Adipocyte (in vitro differentiated cells): ENCODE measurements at regions not wholly inside any gene's neighbourhood (a gene's known extent, or its start where the extent isn't known, plus 50 kb on each side); places are given as distances from the start of the nearest gene placed in this dataset.
"Not testable (repeated sequence)": the region's sequence is repeated elsewhere in the genome, so short reads cannot be mapped to it uniquely, and the experiment has no call there.

Experiments
- DNase-seq: peaks from one replicate; pipeline ENCODE4 v3.0.0-alpha.2; 2015; ENCODE audit warnings: low read depth
- H3K27me3 ChIP-seq: replicated peaks from 2 replicates; pipeline ENCODE4 v1.7.0; 2013; ENCODE audit warnings: mild to moderate bottlenecking, low read length, moderate library complexity; ENCODE audit not compliant: control insufficient read depth, insufficient read depth
- H3K36me3 ChIP-seq: 2 replicates; pipeline ENCODE4 v1.7.0; 2013; ENCODE audit warnings: low read length, mild to moderate bottlenecking, moderate library complexity; ENCODE audit not compliant: control insufficient read depth, insufficient read depth, severe bottlenecking
- H3K4me1 ChIP-seq: 2 replicates; pipeline ENCODE4 v1.7.0; 2013; ENCODE audit warnings: mild to moderate bottlenecking, low read length, moderate library complexity; ENCODE audit not compliant: control insufficient read depth, insufficient read depth
- H3K4me3 ChIP-seq: 2 replicates; pipeline ENCODE4 v1.7.0; 2013; ENCODE audit warnings: mild to moderate bottlenecking, low read length, moderate library complexity
- H3K9ac ChIP-seq: 2 replicates; pipeline ENCODE4 v1.7.0; 2013; ENCODE audit warnings: mild to moderate bottlenecking, low read length, moderate library complexity
- H3K9me3 ChIP-seq: 2 replicates; pipeline ENCODE4 v1.7.0; 2013; ENCODE audit warnings: mild to moderate bottlenecking, low read length, moderate library complexity; ENCODE audit not compliant: control insufficient read depth

GRCh38 chr13:112220296-112220875 lies 153.4 kb downstream of the SOX1 start:
- Histone ChIP-seq H3K36me3 (no peaks in the 10 kb centered on the region), H3K4me3 (no peak overlapping the region), H3K9ac (no peak overlapping the region), H3K4me1 (no peaks in the 10 kb centered on the region), H3K9me3 (no peaks in the 10 kb centered on the region), H3K27me3 (no peaks in the 10 kb centered on the region)
- DNase-seq: no peak

DNA sequence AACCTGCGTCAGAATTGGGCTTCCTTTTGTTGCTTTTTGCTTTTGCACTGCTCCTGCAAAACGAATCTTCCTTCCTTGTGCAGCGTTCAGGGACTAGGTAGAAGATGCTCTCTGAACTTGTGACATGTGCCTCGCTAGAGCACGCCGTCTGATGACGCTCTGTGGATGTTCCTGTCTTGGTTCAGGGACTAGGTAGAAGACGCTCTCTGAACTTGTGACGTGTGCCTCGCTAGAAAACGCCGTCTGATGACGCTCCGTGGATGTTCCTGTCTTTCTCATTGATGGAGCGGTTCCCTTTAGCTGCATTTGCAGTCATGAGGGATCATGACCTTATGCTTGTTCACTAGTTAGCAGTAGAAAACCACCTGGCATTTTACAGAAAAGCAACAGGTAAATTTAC lies 154.0 kb downstream of the SOX1 start:
- no peak overlapping the region for H3K4me3 ChIP-seq
- no peak for DNase-seq
- no peaks in the 10 kb centered on the region for H3K27me3 ChIP-seq
- H3K9me3 ChIP-seq: no peaks in the 10 kb centered on the region
- no peaks in the 10 kb centered on the region for H3K4me1 ChIP-seq
- no peaks in the 10 kb centered on the region for H3K36me3 ChIP-seq
- no peak overlapping the region for H3K9ac ChIP-seq

- no peaks in the 10 kb centered on the region for H3K27me3 ChIP-seq
- DNase-seq: no peak
- H3K36me3 ChIP-seq: no peaks in the 10 kb centered on the region
- no peaks in the 10 kb centered on the region for H3K4me1 ChIP-seq
- no peaks in the 10 kb centered on the region for H3K9me3 ChIP-seq
- no peak overlapping the region for H3K9ac ChIP-seq
- H3K4me3 ChIP-seq: no peak overlapping the region
Observed at GRCh38 chr13:112222971-112223370, 153.2 kb upstream of the SPACA7 start.

- H3K4me1 ChIP-seq, H3K27me3 ChIP-seq, DNase-seq, H3K4me3 ChIP-seq, H3K9ac ChIP-seq, H3K9me3 ChIP-seq, H3K36me3 ChIP-seq: not testable (repeated sequence)
Observed at GRCh38 chr13:112223929-112224328, 152.2 kb upstream of the SPACA7 start.

DNA sequence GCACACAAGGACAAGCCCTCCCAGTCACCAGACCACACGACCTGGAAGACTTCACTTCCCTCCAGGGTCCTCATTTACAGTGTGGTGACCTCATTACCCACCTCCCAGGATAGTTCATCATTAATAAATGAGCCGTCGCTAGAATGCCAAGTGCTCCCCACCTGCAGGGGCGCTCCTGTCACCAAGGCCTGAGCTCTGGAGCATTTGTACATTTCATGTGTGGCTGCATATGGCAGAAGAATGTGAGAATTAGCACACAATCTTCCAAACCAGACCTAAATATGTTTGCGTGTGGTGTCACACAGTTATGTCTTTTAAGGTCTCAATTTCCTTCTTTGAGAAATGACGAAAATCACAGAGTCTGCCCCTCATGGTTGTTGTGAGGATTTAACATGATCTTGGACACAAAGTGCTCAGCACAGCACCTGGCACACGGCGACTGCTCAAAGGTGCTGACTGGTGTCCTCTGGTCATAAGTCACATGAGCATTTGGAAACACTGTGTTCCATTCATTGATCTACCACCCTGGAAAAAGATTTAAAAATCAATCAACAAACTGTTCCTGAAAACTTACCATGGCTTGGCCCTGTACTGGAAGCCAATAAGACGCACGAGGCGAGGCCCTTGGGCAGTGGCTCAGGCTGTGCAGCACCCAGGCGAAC lies 150.6 kb upstream of the SPACA7 start:
- Histone ChIP-seq H3K27me3 (no peaks in the 10 kb centered on the region), H3K9me3 (peaks cover 2% of the 10 kb centered on the region), H3K9ac (no peak overlapping the region), H3K4me3 (no peak overlapping the region), H3K4me1 (no peaks in the 10 kb centered on the region), H3K36me3 (no peaks in the 10 kb centered on the region)
- DNase-seq: no peak

DNA sequence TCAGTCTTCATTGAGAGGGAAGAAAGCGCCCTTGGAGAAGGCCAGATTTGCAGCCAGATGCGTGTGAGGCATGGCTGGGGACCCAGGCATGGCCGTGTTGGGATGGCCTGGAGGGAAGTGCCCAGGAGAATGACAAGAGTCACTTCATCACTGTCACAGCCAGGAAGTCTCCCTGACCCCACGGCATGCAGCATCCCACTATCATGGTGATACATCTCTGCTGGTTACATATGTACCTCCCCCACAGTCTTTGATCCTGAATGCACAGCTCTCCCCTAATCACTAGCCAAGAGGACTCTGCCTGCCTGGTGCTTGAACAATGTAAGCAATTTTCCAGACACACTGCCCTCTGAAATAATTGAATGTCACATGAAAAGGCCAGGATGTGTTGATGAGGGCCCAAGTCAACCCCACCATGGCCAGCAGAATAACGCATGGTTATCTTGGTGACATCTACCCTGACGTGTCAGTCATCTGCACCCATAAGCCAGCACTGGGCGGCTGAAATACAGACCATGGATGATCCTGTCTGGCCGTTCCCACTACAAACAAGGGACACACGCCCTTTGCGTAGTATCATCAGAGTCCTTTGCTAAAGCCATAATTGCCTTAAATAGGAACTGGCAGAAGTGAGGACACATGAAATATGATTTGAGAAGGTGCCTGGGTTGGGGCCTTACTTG lies 149.7 kb upstream of the SPACA7 start:
- H3K4me3 ChIP-seq: no peak overlapping the region
- H3K36me3 ChIP-seq: no peaks in the 10 kb centered on the region

GRCh38 chr13:112227031-112227430 lies 149.1 kb upstream of the SPACA7 start:
- peaks cover 2% of the 10 kb centered on the region for H3K9me3 ChIP-seq
- H3K4me3 ChIP-seq: no peak overlapping the region
- no peaks in the 10 kb centered on the region for H3K27me3 ChIP-seq
- no peak for DNase-seq
- no peaks in the 10 kb centered on the region for H3K4me1 ChIP-seq
- H3K36me3 ChIP-seq: no peaks in the 10 kb centered on the region
- no peak overlapping the region for H3K9ac ChIP-seq

More for the DNA sequence above, 149.7 kb upstream of the SPACA7 start:
- Histone ChIP-seq H3K4me1 (no peaks in the 10 kb centered on the region), H3K9me3 (peaks cover 2% of the 10 kb centered on the region), H3K27me3 (no peaks in the 10 kb centered on the region), H3K9ac (no peak overlapping the region)
- no peak for DNase-seq

GRCh38 chr13:112229445-112229844 lies 146.7 kb upstream of the SPACA7 start:
- Histone ChIP-seq H3K4me1 (no peaks in the 10 kb centered on the region), H3K4me3 (no peak overlapping the region), H3K27me3 (no peaks in the 10 kb centered on the region), H3K36me3 (no peaks in the 10 kb centered on the region), H3K9ac (no peak overlapping the region), H3K9me3 (peaks cover 2% of the 10 kb centered on the region)
- DNase-seq: no peak

DNA sequence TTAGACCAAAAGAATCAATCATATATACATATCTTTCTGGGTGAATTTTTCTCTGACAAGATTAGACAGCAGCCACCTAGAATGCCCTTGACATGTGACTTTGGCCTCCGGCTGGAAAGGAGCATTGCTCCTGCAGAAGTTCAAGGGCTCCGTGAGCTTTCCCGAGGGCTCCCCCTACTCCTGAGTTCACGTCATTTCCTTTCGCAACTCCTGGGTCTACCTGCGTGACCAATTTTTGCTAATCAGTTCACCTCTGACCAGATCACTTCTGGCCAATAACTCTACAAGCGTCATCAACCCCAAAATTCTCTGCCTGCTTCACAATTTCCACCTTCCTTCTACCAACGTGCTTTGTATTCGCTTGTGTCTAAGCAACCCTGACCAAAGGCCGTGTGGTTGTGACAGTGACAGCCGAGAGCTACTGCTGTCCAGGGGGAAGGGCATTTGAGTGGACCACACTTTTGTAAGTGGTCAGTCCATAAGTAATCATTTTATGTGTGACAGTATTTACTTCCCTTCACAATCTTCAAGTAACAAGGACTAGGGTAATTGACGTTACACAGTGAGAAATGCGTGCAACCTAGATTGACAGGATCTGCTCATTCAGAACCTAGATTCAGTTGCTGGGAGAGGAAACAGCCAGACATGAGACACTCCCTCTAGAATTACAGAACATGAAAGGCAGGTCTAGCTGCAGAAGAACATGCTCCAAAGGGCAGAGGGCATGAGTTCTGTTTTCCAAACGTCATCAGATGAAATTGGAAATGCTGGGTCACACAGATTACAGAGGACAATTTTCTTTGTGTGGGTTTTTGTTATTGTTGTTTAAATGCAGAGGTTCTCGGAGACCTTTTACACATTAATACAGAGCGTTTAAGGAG lies 145.9 kb upstream of the SPACA7 start:
- no peaks in the 10 kb centered on the region for H3K4me1 ChIP-seq
- no peaks in the 10 kb centered on the region for H3K36me3 ChIP-seq
- H3K9ac ChIP-seq: no peak overlapping the region
- peaks cover 2% of the 10 kb centered on the region for H3K9me3 ChIP-seq
- DNase-seq: no peak
- no peak overlapping the region for H3K4me3 ChIP-seq
- no peaks in the 10 kb centered on the region for H3K27me3 ChIP-seq

DNA sequence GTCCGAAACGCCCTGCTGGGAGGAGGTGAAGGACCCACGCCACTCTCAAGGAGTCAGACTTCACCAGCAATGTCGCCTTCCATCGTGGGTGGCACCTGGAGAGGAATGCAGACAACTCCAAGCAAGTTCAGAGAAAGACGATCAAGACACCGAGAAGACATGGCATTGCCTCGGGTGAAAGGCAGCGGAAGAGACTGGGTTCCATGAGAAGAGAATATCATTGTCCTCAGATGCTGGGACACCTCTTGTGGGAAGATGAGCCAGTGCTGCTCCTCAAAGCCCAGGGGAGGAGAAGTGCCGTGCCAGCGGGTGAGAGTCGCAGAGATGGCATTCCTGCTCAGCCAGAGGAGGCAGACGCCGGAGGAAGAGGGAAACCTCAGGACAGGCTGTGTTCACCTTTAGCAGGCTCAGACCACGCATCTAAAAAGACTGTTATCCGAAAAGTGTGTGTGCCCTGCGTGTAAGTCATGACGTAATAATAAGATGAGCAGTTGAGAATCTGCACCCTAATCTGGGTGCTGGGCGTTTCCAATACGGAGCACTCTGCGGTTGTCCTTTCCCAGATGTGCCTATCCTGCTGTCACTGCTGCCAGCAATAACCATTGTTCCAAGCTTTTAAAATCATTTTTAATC lies 144.6 kb upstream of the SPACA7 start:
- Histone ChIP-seq H3K9ac (no peak overlapping the region), H3K4me1 (no peaks in the 10 kb centered on the region), H3K4me3 (no peak overlapping the region), H3K36me3 (no peaks in the 10 kb centered on the region), H3K9me3 (peaks cover 6% of the 10 kb centered on the region), H3K27me3 (no peaks in the 10 kb centered on the region)
- no peak for DNase-seq

DNA sequence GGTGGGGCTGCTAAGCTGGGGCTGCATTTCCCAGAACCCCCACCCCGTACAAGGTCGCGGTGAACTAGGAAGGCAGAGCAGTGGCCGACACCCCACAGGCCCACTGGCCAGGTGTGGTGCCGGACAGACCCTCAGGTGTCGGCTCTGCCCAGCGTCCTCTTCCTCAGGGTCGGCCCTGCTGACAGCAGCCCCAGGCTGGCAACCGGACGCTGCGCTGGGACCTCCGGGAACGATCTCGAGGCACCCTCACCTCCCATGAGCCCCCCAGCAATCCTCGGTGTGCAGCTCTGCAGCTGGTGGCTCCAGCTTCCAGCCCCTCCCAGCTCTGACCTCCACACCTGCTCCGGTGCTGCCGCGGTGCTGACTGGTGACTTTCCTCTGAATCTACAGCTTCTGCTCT lies 142.9 kb upstream of the SPACA7 start:
- Histone ChIP-seq H3K9ac (no peak overlapping the region), H3K36me3 (no peaks in the 10 kb centered on the region)

More for the DNA sequence above, 142.9 kb upstream of the SPACA7 start:
- Histone ChIP-seq H3K4me3 (no peak overlapping the region), H3K4me1 (no peaks in the 10 kb centered on the region), H3K9me3 (peaks cover 7% of the 10 kb centered on the region), H3K27me3 (no peaks in the 10 kb centered on the region)
- DNase-seq: no peak
